HG02981 (cell line): ENCODE measurements at regions not wholly inside any gene's neighbourhood (a gene's known extent, or its start where the extent isn't known, plus 50 kb on each side); places are given as distances from the start of the nearest gene placed in this dataset.
A peak's percentile ranks its signal among the peaks of the same experiment; 100 is the strongest.
"Not testable (repeated sequence)": the region's sequence is repeated elsewhere in the genome, so short reads cannot be mapped to it uniquely, and the experiment has no call there.

Experiments used
- ATAC-seq: cut with Tn5 transposase; IDR thresholded peaks from one replicate; pipeline ENCODE4 v1.9.1; 2021; ENCODE audit warnings: mild to moderate bottlenecking, moderate library complexity; ENCODE audit not compliant: unreplicated experiment

DNA sequence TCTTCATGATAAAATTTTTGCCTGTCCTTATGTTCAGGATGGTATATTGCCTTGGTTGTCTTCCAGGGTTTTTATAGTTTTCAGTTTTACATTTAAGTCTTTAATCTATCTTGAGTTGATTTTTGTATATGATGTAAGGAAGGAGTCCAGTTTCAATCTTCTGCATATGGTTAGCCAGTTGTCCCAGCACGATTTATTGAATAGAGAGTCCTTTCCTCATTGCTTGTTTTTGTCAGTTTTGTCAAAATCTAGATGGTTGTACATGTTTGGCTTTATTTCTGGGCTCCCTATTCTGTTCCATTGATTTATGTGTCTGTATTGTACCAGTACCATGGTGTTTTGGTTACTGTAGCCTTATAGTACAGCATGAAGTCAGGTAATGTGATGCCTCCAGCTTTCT, 91.6 kb upstream of the FAM98A start:
- not testable (repeated sequence) for ATAC-seq

DNA sequence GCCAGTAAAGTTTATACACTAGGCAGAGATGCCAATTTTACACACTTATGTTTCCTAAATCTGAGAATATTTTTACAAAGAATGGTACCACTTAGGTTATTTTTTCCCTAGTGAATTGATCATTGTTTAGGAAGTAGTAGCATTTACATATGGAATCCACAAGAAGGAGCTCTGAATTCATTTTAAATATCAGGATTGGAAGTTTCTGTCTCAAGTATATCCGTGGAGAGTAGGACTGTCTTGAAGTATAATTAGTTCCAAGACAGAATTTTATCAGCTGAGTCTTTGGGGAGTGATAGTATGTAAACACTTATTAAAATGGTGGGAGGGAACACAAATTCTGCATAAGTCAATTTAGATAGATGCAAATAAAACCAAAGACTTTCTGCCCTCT, 82.3 kb upstream of the FAM98A start:
- no peak for ATAC-seq

DNA sequence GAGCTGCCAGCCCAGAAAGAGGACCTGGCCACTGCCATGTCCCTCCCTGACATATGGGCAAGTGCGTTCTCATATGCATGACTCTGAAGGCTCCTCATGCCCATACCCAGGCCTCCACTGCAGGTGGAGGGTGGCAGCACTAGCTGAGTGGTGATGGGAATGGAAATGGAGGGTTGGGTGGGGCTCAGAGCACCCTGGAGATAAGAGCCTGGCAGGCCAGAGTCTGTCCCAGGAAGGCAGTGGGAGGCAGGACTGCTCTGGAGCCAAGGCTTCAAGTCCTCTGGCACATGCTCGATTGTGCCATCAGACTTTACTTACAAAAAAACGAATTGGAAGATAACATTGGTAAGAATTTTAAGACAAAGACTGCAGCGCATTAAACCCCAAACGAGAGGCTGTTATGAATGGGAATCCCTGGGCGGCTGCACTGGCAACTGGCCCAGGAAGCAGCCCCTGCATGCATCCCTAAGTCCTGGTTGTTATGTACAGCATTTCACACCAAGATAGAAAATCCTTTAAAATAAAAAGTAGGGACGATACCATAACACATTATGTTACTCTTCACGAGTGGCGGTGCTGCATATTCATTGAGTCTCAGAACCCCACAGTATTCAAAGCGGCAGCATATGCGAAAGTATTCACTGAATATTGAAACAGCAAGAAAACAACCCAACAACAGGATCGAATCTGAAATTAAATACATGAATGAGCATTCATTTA, 81.7 kb upstream of the FAM98A start:
- no peak for ATAC-seq

DNA sequence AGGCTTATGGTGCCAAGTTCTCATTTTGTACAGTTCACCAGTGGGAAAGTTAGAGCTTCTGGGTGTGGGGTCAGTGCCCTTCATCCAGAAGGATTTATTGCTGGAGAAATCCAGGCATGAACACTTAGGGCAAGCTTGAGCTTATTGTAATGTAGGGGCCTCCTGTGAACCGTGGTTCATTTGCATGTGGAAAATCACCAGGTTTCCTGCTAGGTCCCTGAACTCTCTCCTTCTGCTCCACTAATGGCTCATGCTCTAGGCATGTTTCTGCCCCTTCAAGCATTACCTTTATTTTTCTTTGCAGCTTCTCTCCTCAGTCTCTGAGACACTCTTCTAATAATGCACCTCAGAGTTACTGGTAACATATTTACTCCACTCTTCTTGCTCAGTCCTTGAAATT, 79.3 kb upstream of the FAM98A start:
- no peak for ATAC-seq

DNA sequence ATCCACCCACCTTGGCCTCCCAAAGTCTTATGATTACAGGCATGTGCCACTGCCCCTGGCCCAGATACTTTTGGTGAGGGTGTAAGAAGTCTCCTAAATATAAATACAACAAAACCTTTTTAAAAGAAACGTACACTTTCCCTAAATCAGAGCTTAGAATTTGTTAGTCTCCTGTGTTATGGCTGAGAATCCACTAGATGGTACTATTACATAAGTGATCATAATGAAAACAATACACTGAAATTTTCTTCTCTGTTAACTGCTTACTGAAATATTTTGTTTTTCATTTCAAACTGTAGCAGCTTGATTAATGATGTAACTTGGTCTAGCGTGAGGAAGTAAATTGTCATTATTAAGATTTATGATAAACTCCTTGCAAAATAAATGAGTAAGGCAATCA, 74.8 kb upstream of the FAM98A start:
- ATAC-seq, result peak; percentile 44

DNA sequence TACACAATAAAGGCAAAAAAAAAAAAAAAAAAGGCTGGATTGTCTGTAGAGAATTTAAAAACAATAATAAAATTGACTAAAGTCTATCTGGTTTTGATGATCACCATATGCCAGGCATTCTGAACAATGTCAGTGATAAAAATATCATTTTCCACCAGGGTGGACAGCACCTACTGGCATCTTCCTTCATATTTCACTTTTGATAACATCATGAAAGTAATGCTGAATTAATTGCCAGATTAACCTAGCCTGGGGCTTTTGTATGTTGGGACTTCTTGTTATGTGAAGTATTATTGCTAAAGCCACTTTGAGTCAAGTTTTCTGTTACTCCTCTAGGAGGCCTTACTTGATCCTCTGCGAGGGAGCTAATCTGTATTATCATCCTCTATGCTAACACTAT, 73.8 kb upstream of the FAM98A start:
- no peak for ATAC-seq

DNA sequence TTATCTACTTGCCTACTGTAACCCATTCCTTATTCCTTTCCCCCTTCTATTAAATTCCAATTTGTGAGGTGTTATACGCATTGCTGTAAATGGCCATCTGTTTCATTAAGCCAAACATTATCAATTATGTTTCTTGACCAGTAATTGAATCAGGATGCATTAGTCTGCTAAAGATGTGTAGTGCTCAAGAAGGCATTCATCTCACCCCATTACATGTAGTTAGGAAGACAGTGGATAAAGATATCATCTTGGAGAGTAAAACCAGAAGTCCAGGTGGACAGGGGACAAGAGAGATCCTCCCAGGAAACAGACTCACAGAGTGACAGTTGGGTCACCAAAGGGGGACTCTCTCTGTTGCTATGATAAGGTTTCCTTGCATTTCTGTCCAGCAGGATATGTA, 73.3 kb upstream of the FAM98A start:
- ATAC-seq, result no peak

DNA sequence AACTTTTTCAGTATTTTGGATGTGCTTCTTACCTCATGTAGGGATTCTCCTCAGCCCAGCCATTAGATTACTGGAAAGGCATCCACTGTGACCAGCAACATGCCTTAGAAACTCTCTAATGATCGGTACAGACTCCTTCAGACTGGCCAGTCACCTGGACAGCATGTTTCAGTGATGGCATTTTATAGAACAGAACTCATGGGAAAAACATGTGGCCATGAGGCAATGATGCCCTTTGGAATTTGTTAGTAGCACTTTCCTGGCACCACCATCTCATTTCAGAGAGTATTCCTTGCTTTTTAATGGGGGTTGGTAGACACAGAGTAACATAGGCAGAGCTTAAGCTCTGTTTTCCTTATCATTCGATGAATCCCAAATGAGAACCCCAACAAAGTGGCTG, 72.1 kb upstream of the FAM98A start:
- ATAC-seq, result no peak

DNA sequence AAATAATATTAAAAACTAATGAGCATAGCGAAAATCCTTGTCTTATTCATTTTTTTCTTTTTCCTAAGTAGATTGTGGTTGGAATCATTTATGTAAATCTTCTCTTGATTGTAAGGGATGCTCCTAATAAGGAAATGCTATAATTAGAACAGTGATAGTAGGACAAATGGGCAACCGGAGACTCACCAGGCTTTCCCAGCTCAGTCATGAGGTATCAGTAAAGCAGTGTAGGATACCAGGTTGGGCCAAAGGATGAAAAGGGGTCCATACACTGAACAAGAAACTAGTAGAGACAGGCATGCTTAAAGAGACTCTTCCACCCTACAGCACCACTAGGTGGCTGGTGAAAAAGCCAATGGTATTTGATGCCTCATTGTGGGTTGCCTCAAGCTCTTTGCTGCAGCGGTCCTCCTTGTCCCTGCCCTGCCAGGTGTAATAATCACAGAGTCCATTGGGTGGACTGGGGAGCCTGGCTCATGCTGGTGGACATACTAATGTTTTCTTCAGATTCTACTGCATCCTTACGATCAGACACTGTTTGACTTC, 71.4 kb upstream of the FAM98A start:
- no peak for ATAC-seq

DNA sequence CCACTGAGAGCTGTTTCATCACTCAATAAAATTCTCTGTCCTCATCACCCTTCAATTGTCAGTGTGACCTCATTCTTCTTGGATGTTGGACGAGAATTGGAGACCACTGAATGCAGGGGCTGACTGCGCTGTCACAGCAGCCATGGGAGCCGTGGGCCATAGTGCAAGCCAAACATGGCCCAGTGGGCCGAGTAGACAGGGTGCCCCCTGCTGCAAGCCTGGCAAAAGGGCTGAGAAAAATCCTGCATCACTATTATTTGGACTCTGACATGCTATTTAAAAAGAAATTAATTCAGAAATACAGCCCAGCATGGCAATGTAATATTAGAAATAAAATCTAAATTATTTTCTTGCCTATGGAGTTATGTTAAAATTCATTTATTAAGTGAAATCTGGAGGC, 67.8 kb upstream of the FAM98A start:
- ATAC-seq, result no peak

DNA sequence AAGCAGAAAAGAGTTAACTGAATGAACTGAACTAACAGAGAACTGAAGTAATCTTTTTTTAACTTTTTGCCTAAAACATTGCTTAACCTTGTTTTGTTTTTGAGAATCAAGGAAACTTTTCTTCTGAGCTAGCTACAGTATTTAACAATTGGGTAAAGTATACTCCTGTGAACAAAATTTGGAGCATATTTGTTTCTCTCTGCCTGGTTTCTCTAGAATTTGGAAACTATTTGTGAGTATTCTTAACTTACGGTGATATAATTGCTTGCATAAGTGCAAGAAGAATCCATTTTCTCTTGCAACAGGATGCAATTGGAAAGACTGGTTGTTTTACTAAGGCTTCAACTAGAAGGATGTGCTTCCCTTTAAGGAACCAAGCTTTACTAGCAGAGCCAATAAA, 65.9 kb upstream of the FAM98A start:
- no peak for ATAC-seq

DNA sequence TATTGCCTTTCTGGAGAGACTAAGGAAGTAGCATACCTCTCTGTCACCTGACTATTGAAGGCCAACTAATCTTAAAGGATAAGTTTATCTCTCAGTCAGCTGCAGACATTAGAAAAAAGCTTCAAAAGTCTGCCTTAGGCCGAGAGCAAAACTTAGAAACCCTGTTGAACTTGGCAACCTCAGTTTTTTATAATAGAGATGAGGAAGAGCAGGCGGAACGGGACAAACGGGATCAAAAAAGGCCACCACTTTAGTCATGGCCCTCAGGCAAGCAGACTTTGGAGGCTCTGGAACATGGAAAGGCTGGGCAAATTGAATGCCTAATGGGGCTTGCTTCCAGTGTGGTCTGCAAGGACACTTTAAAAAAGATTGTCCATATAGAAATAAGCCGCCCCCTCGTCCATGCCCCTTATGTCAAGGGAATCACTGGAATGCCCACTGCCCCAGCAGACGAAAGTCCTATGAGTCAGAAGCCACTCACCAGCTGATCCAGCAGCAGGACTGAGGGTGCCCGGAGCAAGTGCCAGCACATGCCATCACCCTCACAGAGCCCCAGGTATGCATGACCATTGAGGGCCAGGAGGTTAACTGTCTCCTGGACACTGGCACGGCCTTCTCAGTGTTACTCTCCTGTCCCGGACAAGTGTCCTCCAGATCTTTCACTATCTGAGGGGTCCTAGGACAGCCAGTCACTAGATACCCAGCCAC, 61.5 kb upstream of the FAM98A start:
- no peak for ATAC-seq

DNA sequence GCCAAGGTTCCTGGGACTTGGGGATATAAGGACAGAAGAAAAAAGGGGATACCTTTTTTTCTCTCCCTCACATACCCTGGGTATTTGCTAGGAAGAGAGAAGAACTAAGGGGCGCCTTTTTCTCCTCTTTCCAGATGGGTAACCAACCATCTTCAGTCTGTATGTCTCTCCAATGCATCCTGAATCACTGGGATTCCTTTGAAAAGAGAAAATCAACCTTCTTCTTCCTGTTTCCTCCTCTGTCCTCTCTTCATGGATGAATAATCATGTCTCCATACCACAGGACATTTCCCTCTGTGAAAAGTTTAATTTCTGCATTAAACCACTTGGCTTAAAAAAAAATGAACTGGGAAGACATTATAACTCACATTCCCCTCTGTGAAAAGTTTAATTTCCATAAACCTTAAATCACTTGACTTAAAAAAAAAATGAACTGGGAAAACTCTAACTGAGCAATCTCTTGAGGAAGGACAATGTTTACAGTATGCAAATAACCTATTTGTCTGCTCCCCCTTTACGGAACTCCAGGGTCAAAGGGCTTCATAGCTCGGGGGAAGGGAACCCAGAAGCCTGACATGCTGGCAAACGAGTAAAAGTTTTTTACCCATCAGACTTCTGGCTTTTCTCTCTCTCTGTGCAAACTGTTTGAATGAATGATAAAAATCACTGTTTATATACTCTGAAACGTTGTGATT, 56.7 kb upstream of the FAM98A start:
- no peak for ATAC-seq

DNA sequence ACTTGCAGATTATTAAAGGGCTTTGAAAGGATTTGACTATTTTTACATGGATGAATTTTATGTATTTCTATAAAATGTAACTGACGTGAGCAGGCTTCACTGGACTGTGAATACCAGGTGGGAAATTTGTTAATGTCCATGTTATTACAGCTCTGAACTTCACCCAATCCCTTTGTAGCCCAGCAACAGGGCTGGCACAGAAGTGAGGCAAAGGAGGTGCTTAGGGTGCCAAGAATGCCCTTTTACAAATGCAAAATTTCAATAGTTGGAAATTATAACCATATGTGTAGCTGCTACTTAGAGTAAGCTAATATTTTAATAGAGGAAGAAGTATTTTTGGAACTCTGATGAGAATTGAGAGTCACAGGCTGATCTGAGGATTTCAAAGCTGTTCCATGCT, 53.7 kb upstream of the FAM98A start:
- no peak for ATAC-seq

DNA sequence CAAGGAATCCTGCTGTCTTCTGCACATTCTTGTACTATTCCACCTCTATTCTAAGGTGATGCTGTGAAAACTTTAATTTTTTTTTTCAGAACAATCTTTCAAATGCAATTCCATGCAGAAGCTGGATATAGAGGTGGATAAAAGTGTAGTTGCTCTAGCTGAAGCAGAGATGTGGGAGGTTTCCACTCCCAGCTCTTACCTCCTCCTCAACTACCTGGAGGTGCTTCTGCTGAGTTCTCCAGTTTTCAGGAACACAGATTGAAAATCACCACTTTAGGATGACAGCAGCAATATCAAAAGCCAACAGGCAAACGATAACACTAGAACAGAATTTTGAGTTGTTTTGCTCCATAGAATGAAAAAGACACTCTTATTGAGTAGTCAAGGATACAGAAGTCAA, 51.1 kb upstream of the FAM98A start:
- no peak for ATAC-seq
